GM12872 (cell line): ENCODE measurements at regions not wholly inside any gene's neighbourhood (a gene's known extent, or its start where the extent isn't known, plus 50 kb on each side); places are given as distances from the start of the nearest gene placed in this dataset.

Experiments
- CTCF ChIP-seq: IDR thresholded peaks from 3 replicates; pipeline ENCODE4 v1.5.1; 2011; ENCODE audit warnings: low read depth, mild to moderate bottlenecking, low read length, moderate library complexity; ENCODE audit not compliant: insufficient read depth

GRCh38 chr10:81725851-81726250 is 149.1 kb upstream of the NRG3 start:
- no peak for TF ChIP-seq CTCF

GRCh38 chr10:81728692-81729091 is 146.3 kb upstream of the NRG3 start:
- TF ChIP-seq CTCF = no peak

- no peak for TF ChIP-seq CTCF
Observed at GRCh38 chr10:81730891-81731290, 144.1 kb upstream of the NRG3 start.

GRCh38 chr10:81733542-81733941 is 141.5 kb upstream of the NRG3 start:
- no peak for TF ChIP-seq CTCF

- TF ChIP-seq CTCF = no peak
Observed at GRCh38 chr10:81759111-81759510, 115.9 kb upstream of the NRG3 start.

GRCh38 chr10:81784111-81784597 is 90.8 kb upstream of the NRG3 start:
- no peak for TF ChIP-seq CTCF

GRCh38 chr10:81792729-81793128 is 82.3 kb upstream of the NRG3 start:
- TF ChIP-seq CTCF = no peak

GRCh38 chr10:81806842-81807241 is 68.2 kb upstream of the NRG3 start:
- TF ChIP-seq CTCF = no peak
